ENCODE measurements at regions not wholly inside any gene's neighbourhood (a gene's known extent, or its start where the extent isn't known, plus 50 kb on each side); places are given as distances from the start of the nearest gene placed in this dataset.

- no peak for DNase-seq (ENCODE audit: unreplicated experiment)
- Mint-ChIP-seq H3K27ac (ENCODE audit: low read depth, unreplicated experiment) (no peak overlapping the region), H3K4me3 (ENCODE audit: unreplicated experiment) (no peak overlapping the region), H3K9me3 (ENCODE audit: unreplicated experiment) (no peaks in the 10 kb centered on the region), H3K27me3 (ENCODE audit: insufficient read depth, unreplicated experiment) (peaks cover 61% of the 10 kb centered on the region), H3K4me1 (ENCODE audit: insufficient read depth, unreplicated experiment) (no peaks in the 10 kb centered on the region), H3K36me3 (ENCODE audit: insufficient read depth, unreplicated experiment) (no peaks in the 10 kb centered on the region)
- no peak for TF ChIP-seq CTCF (IDR thresholded peaks at IDR 0.05; ENCODE audit: unreplicated experiment)
- BruUV-seq (replicated peaks), result no TSS peak
- ChIA-PET CTCF (no interaction called here), POLR2A (no interaction called here)
- intact Hi-C loops (cut with micrococcal nuclease), result no loop called here
Observed at GRCh38 chr1:38699330-38700076, 160.1 kb downstream of the RRAGC start.

- TF ChIP-seq CTCF (IDR thresholded peaks at IDR 0.05; ENCODE audit: unreplicated experiment), result no peak
Observed at GRCh38 chr1:38697387-38697786, 162.2 kb downstream of the RRAGC start.

GRCh38 chr1:38696371-38696770 lies 163.2 kb downstream of the RRAGC start:
- Mint-ChIP-seq H3K9me3 (ENCODE audit: unreplicated experiment) (no peaks in the 10 kb centered on the region), H3K27me3 (ENCODE audit: insufficient read depth, unreplicated experiment) (peaks cover 67% of the 10 kb centered on the region), H3K27ac (ENCODE audit: low read depth, unreplicated experiment) (no peak overlapping the region), H3K36me3 (ENCODE audit: insufficient read depth, unreplicated experiment) (no peaks in the 10 kb centered on the region), H3K4me3 (ENCODE audit: unreplicated experiment) (no peak overlapping the region), H3K4me1 (ENCODE audit: insufficient read depth, unreplicated experiment) (no peaks in the 10 kb centered on the region)
- POLR2A ChIA-PET, result no interaction called here
- CTCF ChIA-PET, result interaction anchor here (0.6 kb wide), 1 partner anchor 371 kb away, joined by 3 read pairs; no protein-coding TSS in a partner anchor
- BruUV-seq (replicated peaks), result no TSS peak
- no peak for TF ChIP-seq CTCF (IDR thresholded peaks at IDR 0.05; ENCODE audit: unreplicated experiment)
- no peak for DNase-seq (ENCODE audit: unreplicated experiment)
- intact Hi-C loops (cut with micrococcal nuclease), result no loop called here

More at GRCh38 chr1:38697387-38697786, 162.2 kb downstream of the RRAGC start:
- ChIA-PET CTCF (interaction anchor here (0.6 kb wide), 1 partner anchor 190 kb away, joined by 3 read pairs; no protein-coding TSS in a partner anchor), POLR2A (no interaction called here)
- Mint-ChIP-seq H3K9me3 (ENCODE audit: unreplicated experiment) (no peaks in the 10 kb centered on the region), H3K27ac (ENCODE audit: low read depth, unreplicated experiment) (no peak overlapping the region), H3K4me1 (ENCODE audit: insufficient read depth, unreplicated experiment) (no peaks in the 10 kb centered on the region), H3K36me3 (ENCODE audit: insufficient read depth, unreplicated experiment) (no peaks in the 10 kb centered on the region), H3K27me3 (ENCODE audit: insufficient read depth, unreplicated experiment) (peaks cover 63% of the 10 kb centered on the region), H3K4me3 (ENCODE audit: unreplicated experiment) (no peak overlapping the region)
- no peak for DNase-seq (ENCODE audit: unreplicated experiment)
- BruUV-seq (replicated peaks), result no TSS peak
- intact Hi-C loops (cut with micrococcal nuclease), result no loop called here

- POLR2A ChIA-PET, result no interaction called here
- intact Hi-C loops (cut with micrococcal nuclease), result no loop called here
Observed at GRCh38 chr1:38693759-38694158, 165.8 kb downstream of the RRAGC start.

More at GRCh38 chr1:38693759-38694158, 165.8 kb downstream of the RRAGC start:
- Mint-ChIP-seq H3K36me3 (ENCODE audit: insufficient read depth, unreplicated experiment) (no peaks in the 10 kb centered on the region), H3K9me3 (ENCODE audit: unreplicated experiment) (no peaks in the 10 kb centered on the region), H3K27me3 (ENCODE audit: insufficient read depth, unreplicated experiment) (peaks cover 78% of the 10 kb centered on the region), H3K4me3 (ENCODE audit: unreplicated experiment) (no peak overlapping the region), H3K27ac (ENCODE audit: low read depth, unreplicated experiment) (no peak overlapping the region), H3K4me1 (ENCODE audit: insufficient read depth, unreplicated experiment) (no peaks in the 10 kb centered on the region)
- DNase-seq (ENCODE audit: unreplicated experiment), result no peak
- CTCF ChIA-PET, result no interaction called here
- no peak for TF ChIP-seq CTCF (IDR thresholded peaks at IDR 0.05; ENCODE audit: unreplicated experiment)
- no TSS peak for BruUV-seq (replicated peaks)
